ENCODE measurements at regions not wholly inside any gene's neighbourhood (a gene's known extent, or its start where the extent isn't known, plus 50 kb on each side); places are given as distances from the start of the nearest gene placed in this dataset.

DNA sequence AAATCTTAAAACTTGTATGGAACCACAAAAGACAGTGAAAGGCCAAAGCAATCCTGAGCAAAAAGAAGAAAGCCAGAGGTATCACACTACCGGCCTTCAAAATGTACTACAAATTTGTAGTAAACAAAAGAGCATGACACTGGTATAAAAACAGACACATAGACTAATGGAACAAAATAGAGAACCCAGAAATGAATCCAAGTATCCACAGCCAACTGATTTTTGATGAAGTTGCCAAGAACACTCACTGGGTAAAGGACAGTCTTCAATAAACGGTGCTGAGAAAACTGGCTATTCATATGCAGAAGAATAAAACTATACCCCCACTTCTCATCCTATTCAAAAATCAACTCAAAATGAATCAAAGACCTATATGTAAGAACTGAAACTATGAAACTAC is 390.1 kb downstream of the PRELID2 start:
- no peaks in the 10 kb centered on the region for H3K9me3 ChIP-seq (replicated peaks; ENCODE audit: control insufficient read depth, insufficient read depth, low read depth, low read length)
- no peaks in the 10 kb centered on the region for H3K36me3 ChIP-seq (ENCODE audit: control insufficient read depth, insufficient read depth, low read length)
- H4K20me1 ChIP-seq (replicated peaks; ENCODE audit: control insufficient read depth, insufficient read depth, low read length): no peaks in the 10 kb centered on the region
- ChIA-PET POLR2A (no interaction called here), CTCF (ENCODE audit: low intra/inter-chr PET ratio) (no interaction called here)
- H2AFZ ChIP-seq (ENCODE audit: low read depth, low read length): no peak overlapping the region
- no TSS peak for BruUV-seq (replicated peaks)
- TF ChIP-seq ZNF778 (CRISPR knock-in tag; IDR thresholded peaks at IDR 0.05): no peak
- TF ChIP-seq, protein P1, sequence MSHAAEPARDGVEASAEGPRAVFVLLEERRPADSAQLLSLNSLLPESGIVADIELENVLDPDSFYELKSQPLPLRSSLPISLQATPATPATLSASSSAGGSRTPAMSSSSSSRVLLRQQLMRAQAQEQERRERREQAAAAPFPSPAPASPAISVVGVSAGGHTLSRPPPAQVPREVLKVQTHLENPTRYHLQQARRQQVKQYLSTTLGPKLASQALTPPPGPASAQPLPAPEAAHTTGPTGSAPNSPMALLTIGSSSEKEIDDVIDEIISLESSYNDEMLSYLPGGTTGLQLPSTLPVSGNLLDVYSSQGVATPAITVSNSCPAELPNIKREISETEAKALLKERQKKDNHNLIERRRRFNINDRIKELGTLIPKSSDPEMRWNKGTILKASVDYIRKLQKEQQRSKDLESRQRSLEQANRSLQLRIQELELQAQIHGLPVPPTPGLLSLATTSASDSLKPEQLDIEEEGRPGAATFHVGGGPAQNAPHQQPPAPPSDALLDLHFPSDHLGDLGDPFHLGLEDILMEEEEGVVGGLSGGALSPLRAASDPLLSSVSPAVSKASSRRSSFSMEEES (CRISPR knock-in tag; IDR thresholded peaks at IDR 0.05): no peak
- TF ChIP-seq NONO (IDR thresholded peaks at IDR 0.05; ENCODE audit: low read depth in 2 of 2, low read length in 1 of 2): no peak
- DNase-seq (ENCODE audit: extremely low read depth in 1 of 4, low spot score in 3 of 4) (no peak), ATAC-seq (no peak), FAIRE-seq (no peak)
- WGBS (ENCODE audit: insufficient coverage, low coverage, missing lambda C conversion rate): 3% methylated on average over 2 of the region's 2 CpGs
- no peak overlapping the region for H3K4me2 ChIP-seq (ENCODE audit: insufficient read depth, low read length)
- intact Hi-C loops (cut with micrococcal nuclease) (no loop called here), in situ Hi-C loops (cut with MboI) (no loop called here)
- no peak overlapping the region for H3K4me3 ChIP-seq
- H3K9me1 ChIP-seq (ENCODE audit: control insufficient read depth, insufficient read depth, low read length): no peaks in the 10 kb centered on the region
- no peaks in the 10 kb centered on the region for H3K4me1 ChIP-seq (replicated peaks in 1 of 2; ENCODE audit: control insufficient read depth in 2 of 2, insufficient read depth in 2 of 2, low read length in 2 of 2)
- H3K27me3 ChIP-seq (ENCODE audit: control insufficient read depth in 2 of 2, insufficient read depth in 2 of 2, low read length in 2 of 2): no peaks in the 10 kb centered on the region
- H3K9ac ChIP-seq (ENCODE audit: insufficient read depth in 1 of 2, low read depth in 2 of 2, low read length in 2 of 2): no peak overlapping the region
- H3K27ac ChIP-seq (ENCODE audit: extremely low read depth, low read depth, low read length): no peak overlapping the region
- H3K79me2 ChIP-seq (ENCODE audit: control insufficient read depth, insufficient read depth, low read length): no peaks in the 10 kb centered on the region

DNA sequence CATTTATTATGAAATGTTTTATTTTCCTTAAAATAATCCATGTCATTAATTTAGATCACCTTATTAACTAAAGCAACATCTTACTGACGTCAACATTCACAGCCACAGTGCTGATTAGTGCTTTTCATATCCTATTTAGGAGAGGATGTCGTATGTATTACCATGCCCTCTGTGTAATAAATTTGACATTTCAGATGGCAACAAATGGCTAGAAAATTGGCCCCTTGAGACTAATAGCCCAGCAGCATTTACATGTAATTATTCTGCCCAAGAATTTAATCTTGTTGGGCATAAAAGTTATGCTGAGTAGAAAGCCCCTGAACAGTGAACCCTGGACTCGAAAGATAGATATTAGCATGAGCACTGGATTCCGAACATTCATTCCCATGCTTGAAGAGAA is 391.2 kb downstream of the PRELID2 start:
- no peak for ATAC-seq
- CTCF ChIA-PET (ENCODE audit: low intra/inter-chr PET ratio): no interaction called here
- Histone ChIP-seq H4K20me1 (replicated peaks; ENCODE audit: control insufficient read depth, insufficient read depth, low read length) (no peaks in the 10 kb centered on the region), H2AFZ (ENCODE audit: low read depth, low read length) (no peak overlapping the region), H3K27ac (ENCODE audit: extremely low read depth, low read depth, low read length) (no peak overlapping the region), H3K9ac (ENCODE audit: insufficient read depth in 1 of 2, low read depth in 2 of 2, low read length in 2 of 2) (no peak overlapping the region), H3K36me3 (ENCODE audit: control insufficient read depth, insufficient read depth, low read length) (no peaks in the 10 kb centered on the region), H3K4me1 (replicated peaks in 1 of 2; ENCODE audit: control insufficient read depth in 2 of 2, insufficient read depth in 2 of 2, low read length in 2 of 2) (no peaks in the 10 kb centered on the region), H3K79me2 (ENCODE audit: control insufficient read depth, insufficient read depth, low read length) (no peaks in the 10 kb centered on the region), H3K4me3 (no peak overlapping the region), H3K9me1 (ENCODE audit: control insufficient read depth, insufficient read depth, low read length) (no peaks in the 10 kb centered on the region), H3K27me3 (ENCODE audit: control insufficient read depth in 2 of 2, insufficient read depth in 2 of 2, low read length in 2 of 2) (no peaks in the 10 kb centered on the region), H3K4me2 (ENCODE audit: insufficient read depth, low read length) (no peak overlapping the region), H3K9me3 (replicated peaks; ENCODE audit: control insufficient read depth, insufficient read depth, low read depth, low read length) (no peaks in the 10 kb centered on the region)
- in situ Hi-C loops (cut with MboI): no loop called here
- intact Hi-C loops (cut with micrococcal nuclease): no loop called here
- 4% methylated on average over 4 of the region's 4 CpGs for WGBS (ENCODE audit: insufficient coverage, low coverage, missing lambda C conversion rate)
- POLR2A ChIA-PET: no interaction called here
- no TSS peak for BruUV-seq (replicated peaks)
- no peak for DNase-seq (ENCODE audit: extremely low read depth in 1 of 4, low spot score in 3 of 4)
- no peak for FAIRE-seq
- TF ChIP-seq RUNX1 (IDR thresholded peaks at IDR 0.05; ENCODE audit: low read depth) (no peak), ETV6 (IDR thresholded peaks at IDR 0.05; ENCODE audit: borderline replicate concordance in 1 of 2, low read depth in 2 of 2, low read length in 1 of 2) (no peak), ETV6 (CRISPR knock-in tag; IDR thresholded peaks at IDR 0.05; ENCODE audit: borderline replicate concordance) (no peak), BDP1 (IDR thresholded peaks at IDR 0.05; ENCODE audit: insufficient read depth, insufficient read length) (no peak), ZBED1 (IDR thresholded peaks at IDR 0.05) (no peak), ZNF699 (CRISPR knock-in tag; IDR thresholded peaks at IDR 0.05; ENCODE audit: insufficient replicate concordance) (no peak), PHB2 (IDR thresholded peaks at IDR 0.05; ENCODE audit: low read depth) (no peak), CBX2 (IDR thresholded peaks at IDR 0.05; ENCODE audit: insufficient read depth, low read length, poor library complexity, severe bottlenecking) (no peak), DACH1 (IDR thresholded peaks at IDR 0.05; ENCODE audit: partially characterized antibody) (no peak), ZNF586 (CRISPR knock-in tag; conservative IDR thresholded peaks at IDR 0.05) (no peak)
- TF ChIP-seq, protein P2, sequence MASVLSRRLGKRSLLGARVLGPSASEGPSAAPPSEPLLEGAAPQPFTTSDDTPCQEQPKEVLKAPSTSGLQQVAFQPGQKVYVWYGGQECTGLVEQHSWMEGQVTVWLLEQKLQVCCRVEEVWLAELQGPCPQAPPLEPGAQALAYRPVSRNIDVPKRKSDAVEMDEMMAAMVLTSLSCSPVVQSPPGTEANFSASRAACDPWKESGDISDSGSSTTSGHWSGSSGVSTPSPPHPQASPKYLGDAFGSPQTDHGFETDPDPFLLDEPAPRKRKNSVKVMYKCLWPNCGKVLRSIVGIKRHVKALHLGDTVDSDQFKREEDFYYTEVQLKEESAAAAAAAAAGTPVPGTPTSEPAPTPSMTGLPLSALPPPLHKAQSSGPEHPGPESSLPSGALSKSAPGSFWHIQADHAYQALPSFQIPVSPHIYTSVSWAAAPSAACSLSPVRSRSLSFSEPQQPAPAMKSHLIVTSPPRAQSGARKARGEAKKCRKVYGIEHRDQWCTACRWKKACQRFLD (CRISPR knock-in tag; IDR thresholded peaks at IDR 0.05): no peak
- TF ChIP-seq, protein P3, sequence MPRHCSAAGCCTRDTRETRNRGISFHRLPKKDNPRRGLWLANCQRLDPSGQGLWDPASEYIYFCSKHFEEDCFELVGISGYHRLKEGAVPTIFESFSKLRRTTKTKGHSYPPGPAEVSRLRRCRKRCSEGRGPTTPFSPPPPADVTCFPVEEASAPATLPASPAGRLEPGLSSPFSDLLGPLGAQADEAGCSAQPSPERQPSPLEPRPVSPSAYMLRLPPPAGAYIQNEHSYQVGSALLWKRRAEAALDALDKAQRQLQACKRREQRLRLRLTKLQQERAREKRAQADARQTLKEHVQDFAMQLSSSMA (CRISPR knock-in tag; IDR thresholded peaks at IDR 0.05): no peak

All from K562 (cell line).